ENCODE measurements at regions not wholly inside any gene's neighbourhood (a gene's known extent, or its start where the extent isn't known, plus 50 kb on each side); places are given as distances from the start of the nearest gene placed in this dataset.
"Not testable (repeated sequence)": the region's sequence is repeated elsewhere in the genome, so short reads cannot be mapped to it uniquely, and the experiment has no call there.

- in situ Hi-C loops (cut with HindIII; ENCODE audit: low pct_unique_long_range_greater_than_20kb, low sequenced_read_pairs) = no loop called here
- no peak for DNase-seq (ENCODE audit: low read depth, low spot score)
Measured at GRCh38 chrX:147228153-147228552, 413.6 kb upstream of the CXorf51A start.

GRCh38 chrX:147226801-147227200 lies 412.3 kb upstream of the CXorf51A start:
- in situ Hi-C loops (cut with HindIII; ENCODE audit: low pct_unique_long_range_greater_than_20kb, low sequenced_read_pairs) = no loop called here
- DNase-seq (ENCODE audit: low read depth, low spot score) = no peak

- in situ Hi-C loops (cut with HindIII; ENCODE audit: low pct_unique_long_range_greater_than_20kb, low sequenced_read_pairs) = no loop called here
- no peak for DNase-seq (ENCODE audit: low read depth, low spot score)
Measured at GRCh38 chrX:147217334-147217733, 402.8 kb upstream of the CXorf51A start.

- in situ Hi-C loops (cut with HindIII; ENCODE audit: low pct_unique_long_range_greater_than_20kb, low sequenced_read_pairs); DNase-seq (ENCODE audit: low read depth, low spot score): not testable (repeated sequence)
Measured at GRCh38 chrX:147200494-147200893, 385.9 kb upstream of the CXorf51A start.

- in situ Hi-C loops (cut with HindIII; ENCODE audit: low pct_unique_long_range_greater_than_20kb, low sequenced_read_pairs) = no loop called here
Measured at GRCh38 chrX:147191361-147191760, 376.8 kb upstream of the CXorf51A start.

GRCh38 chrX:147183161-147183560 lies 368.6 kb upstream of the CXorf51A start:
- in situ Hi-C loops (cut with HindIII; ENCODE audit: low pct_unique_long_range_greater_than_20kb, low sequenced_read_pairs) = no loop called here
- DNase-seq (ENCODE audit: low read depth, low spot score) = no peak

More at GRCh38 chrX:147191361-147191760, 376.8 kb upstream of the CXorf51A start:
- DNase-seq (ENCODE audit: low read depth, low spot score) = no peak

- in situ Hi-C loops (cut with HindIII; ENCODE audit: low pct_unique_long_range_greater_than_20kb, low sequenced_read_pairs) = no loop called here
- no peak for DNase-seq (ENCODE audit: low read depth, low spot score)
Measured at GRCh38 chrX:147180886-147181285, 366.3 kb upstream of the CXorf51A start.

GRCh38 chrX:147179625-147180024 lies 365.1 kb upstream of the CXorf51A start:
- in situ Hi-C loops (cut with HindIII; ENCODE audit: low pct_unique_long_range_greater_than_20kb, low sequenced_read_pairs) = no loop called here
- no peak for DNase-seq (ENCODE audit: low read depth, low spot score)

GRCh38 chrX:147174591-147174990 lies 360.0 kb upstream of the CXorf51A start:
- in situ Hi-C loops (cut with HindIII; ENCODE audit: low pct_unique_long_range_greater_than_20kb, low sequenced_read_pairs) = no loop called here
- peak; percentile 11 for DNase-seq (ENCODE audit: low read depth, low spot score)

- in situ Hi-C loops (cut with HindIII; ENCODE audit: low pct_unique_long_range_greater_than_20kb, low sequenced_read_pairs) = no loop called here
- DNase-seq (ENCODE audit: low read depth, low spot score) = peak; percentile 9
Measured at GRCh38 chrX:147173594-147173993, 359.1 kb upstream of the CXorf51A start.

GRCh38 chrX:147170993-147171392 lies 356.4 kb upstream of the CXorf51A start:
- in situ Hi-C loops (cut with HindIII; ENCODE audit: low pct_unique_long_range_greater_than_20kb, low sequenced_read_pairs) = no loop called here
- no peak for DNase-seq (ENCODE audit: low read depth, low spot score)

Small RNA genes in the stretch of these regions (small RNA-seq; reads per million reads assigned to genes)
- gene MIR513A1 (0 reads per million in 2 experiments), gene MIR513A2 (0 to 0.06 reads per million in 2 experiments), gene MIR513B (0.04 to 1.1 reads per million in 2 experiments), gene MIR513C (0.02 to 1.2 reads per million in 2 experiments)
